ENCODE measurements at regions not wholly inside any gene's neighbourhood (a gene's known extent, or its start where the extent isn't known, plus 50 kb on each side); places are given as distances from the start of the nearest gene placed in this dataset.

DNA sequence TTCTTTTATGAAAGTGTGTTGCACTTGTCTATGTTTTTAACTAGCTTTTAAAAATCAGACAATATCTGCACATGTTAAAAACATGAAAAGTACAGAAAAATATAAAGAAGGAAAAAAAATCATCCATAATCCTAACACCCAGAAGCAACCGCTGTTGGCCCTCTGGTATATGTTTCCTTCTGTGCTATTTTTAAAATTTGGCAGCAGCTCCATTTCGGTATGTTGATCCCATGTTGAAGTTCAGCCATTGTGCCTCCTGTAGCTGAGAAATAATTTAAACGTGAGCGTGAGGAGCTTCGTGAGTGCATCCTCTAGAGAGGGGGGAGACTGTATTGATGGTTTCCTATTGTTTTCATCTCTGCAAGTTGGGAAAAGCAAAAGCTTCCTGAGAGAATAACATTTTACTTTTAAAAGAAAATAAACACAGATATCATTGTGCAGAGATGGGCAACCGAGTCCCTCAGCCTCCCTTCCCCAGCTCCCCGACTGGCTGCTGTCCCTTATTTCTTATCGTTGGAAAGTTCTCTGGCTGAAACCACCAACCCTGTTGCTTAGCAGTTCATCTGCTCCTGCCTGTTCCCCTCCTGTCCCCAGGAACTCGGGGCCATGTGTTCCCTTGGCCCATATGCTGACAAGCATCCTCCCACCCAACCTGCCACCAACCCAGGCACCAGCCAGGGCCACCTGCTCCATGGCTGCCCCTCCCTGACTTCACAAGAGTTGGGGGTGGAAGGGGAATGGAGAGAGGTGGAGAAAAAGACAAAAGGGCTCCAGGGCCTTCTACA lies 499.1 kb upstream of the PODXL start:
- Histone ChIP-seq H3K4me1 (ENCODE audit: control insufficient read depth, insufficient read depth, low read length) (peaks cover 14% of the 10 kb centered on the region), H3K36me3 (ENCODE audit: control insufficient read depth, insufficient read depth, low read length) (no peaks in the 10 kb centered on the region), H3K9me3 (ENCODE audit: control insufficient read depth, insufficient read depth, low read length) (no peaks in the 10 kb centered on the region), H3K27ac (ENCODE audit: low read depth, low read length) (no peak overlapping the region), H3K27me3 (ENCODE audit: control insufficient read depth, insufficient read depth, low read length) (no peaks in the 10 kb centered on the region), H3K4me3 (ENCODE audit: low read depth, low read length) (no peak overlapping the region)
- DNase-seq (ENCODE audit: low read depth in 4 of 6, low spot score in 6 of 6) = peak in 1 of 6 donors; percentile 36
- WGBS (ENCODE audit: insufficient coverage) = 57% methylated on average over 4 of the region's 9 CpGs

DNA sequence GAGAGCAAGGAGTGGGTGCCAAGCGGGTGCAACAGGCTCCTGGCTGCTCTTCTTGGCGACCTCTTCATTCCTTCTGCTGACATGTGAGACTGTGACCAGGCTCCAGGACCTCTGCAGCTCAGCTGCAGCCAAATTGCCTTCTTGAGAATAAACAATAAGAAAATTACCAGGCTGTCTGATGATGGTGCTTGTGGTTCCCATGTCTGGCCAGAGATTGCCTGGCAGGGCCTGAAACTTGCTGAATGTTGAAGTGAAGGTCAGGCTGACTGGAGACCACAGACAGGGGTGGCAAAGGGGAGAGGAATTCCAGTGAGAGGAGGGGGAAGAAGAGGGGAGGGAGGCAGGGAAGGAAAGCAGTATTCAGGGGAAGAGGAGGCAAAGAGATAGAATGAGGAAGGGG lies 497.4 kb upstream of the PODXL start:
- no peak overlapping the region for H3K4me3 ChIP-seq (ENCODE audit: low read depth, low read length)
- peaks cover 14% of the 10 kb centered on the region for H3K4me1 ChIP-seq (ENCODE audit: control insufficient read depth, insufficient read depth, low read length)
- H3K9me3 ChIP-seq (ENCODE audit: control insufficient read depth, insufficient read depth, low read length) = peaks cover 7% of the 10 kb centered on the region
- H3K36me3 ChIP-seq (ENCODE audit: control insufficient read depth, insufficient read depth, low read length) = no peaks in the 10 kb centered on the region
- WGBS (ENCODE audit: insufficient coverage) = 85% methylated on average over 2 of the region's 2 CpGs
- no peaks in the 10 kb centered on the region for H3K27me3 ChIP-seq (ENCODE audit: control insufficient read depth, insufficient read depth, low read length)
- H3K27ac ChIP-seq (ENCODE audit: low read depth, low read length) = no peak overlapping the region
- peak in 1 of 6 donors; percentile 38 for DNase-seq (ENCODE audit: low read depth in 4 of 6, low spot score in 6 of 6)

DNA sequence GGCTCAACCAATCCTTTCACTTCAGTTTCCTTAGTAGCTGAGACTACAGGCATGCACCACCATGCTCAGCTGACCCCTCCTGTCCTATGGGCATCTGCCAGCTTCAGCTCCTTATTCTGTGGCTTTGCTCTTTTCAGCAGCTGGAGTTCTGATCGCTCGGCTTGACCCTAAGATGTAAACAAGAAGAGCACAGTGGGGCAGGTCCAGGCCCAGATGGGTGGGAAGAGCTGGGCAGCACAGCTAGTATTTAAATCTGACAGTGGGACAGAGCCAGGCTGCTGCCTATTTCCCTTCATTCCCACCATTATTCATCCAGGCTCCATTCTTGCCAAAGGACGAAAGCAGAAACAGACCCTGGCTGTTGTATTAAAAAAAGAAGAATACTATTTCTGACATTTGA lies 494.9 kb upstream of the PODXL start:
- peaks cover 7% of the 10 kb centered on the region for H3K9me3 ChIP-seq (ENCODE audit: control insufficient read depth, insufficient read depth, low read length)
- WGBS (ENCODE audit: insufficient coverage) = 10% methylated on average over 2 of the region's 3 CpGs
- no peak overlapping the region for H3K27ac ChIP-seq (ENCODE audit: low read depth, low read length)
- H3K27me3 ChIP-seq (ENCODE audit: control insufficient read depth, insufficient read depth, low read length) = no peaks in the 10 kb centered on the region
- H3K4me3 ChIP-seq (ENCODE audit: low read depth, low read length) = no peak overlapping the region
- peak in 2 of 6 donors; percentile 34 to 61 for DNase-seq (ENCODE audit: low read depth in 4 of 6, low spot score in 6 of 6)
- H3K36me3 ChIP-seq (ENCODE audit: control insufficient read depth, insufficient read depth, low read length) = no peaks in the 10 kb centered on the region
- H3K4me1 ChIP-seq (ENCODE audit: control insufficient read depth, insufficient read depth, low read length) = peaks cover 14% of the 10 kb centered on the region

DNA sequence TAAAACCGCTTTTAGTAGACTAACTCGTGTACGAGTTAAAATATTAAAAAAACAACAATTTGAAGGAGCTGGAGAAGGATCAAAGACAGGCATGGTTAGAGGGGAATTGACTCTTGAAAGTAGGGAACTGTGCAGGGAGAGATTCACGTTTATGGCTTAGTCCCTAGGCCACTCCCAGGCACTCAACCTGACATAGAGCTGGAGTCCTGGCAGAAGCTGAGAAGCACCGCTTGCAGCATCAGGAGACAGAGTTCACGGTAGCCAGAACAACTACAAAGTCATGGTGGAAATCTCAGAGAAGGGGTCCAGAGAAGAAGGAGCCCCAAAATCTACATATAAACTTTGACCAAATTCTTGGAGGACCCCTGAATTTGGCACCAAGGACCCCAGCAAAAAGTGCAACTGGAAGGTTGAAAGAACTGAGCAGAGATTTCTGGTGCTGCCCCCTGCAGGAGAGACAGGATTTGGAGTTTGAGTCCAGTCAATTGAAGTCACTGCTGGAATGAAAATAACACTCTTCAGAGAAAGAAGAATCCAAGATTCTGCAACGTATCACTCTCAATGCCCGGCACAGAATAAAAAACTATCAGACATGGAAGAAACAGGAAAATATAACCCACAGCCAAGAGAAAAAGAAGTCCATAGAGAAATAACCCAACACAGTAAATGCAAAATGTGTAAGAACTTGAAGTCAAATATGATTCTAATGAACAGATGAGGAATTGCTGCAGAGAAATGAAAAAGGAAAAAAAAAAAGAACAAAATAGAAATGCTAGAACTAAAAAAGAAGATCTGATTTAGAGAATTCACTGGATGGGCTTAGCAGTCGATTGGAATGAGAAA lies 493.3 kb upstream of the PODXL start:
- 80% methylated on average over 5 of the region's 9 CpGs for WGBS (ENCODE audit: insufficient coverage)
- H3K27me3 ChIP-seq (ENCODE audit: control insufficient read depth, insufficient read depth, low read length) = no peaks in the 10 kb centered on the region
- no peak for DNase-seq (ENCODE audit: low read depth in 4 of 6, low spot score in 6 of 6)
- H3K27ac ChIP-seq (ENCODE audit: low read depth, low read length) = no peak overlapping the region
- no peaks in the 10 kb centered on the region for H3K36me3 ChIP-seq (ENCODE audit: control insufficient read depth, insufficient read depth, low read length)
- peaks cover 10% of the 10 kb centered on the region for H3K4me1 ChIP-seq (ENCODE audit: control insufficient read depth, insufficient read depth, low read length)
- no peak overlapping the region for H3K4me3 ChIP-seq (ENCODE audit: low read depth, low read length)
- H3K9me3 ChIP-seq (ENCODE audit: control insufficient read depth, insufficient read depth, low read length) = peaks cover 7% of the 10 kb centered on the region

DNA sequence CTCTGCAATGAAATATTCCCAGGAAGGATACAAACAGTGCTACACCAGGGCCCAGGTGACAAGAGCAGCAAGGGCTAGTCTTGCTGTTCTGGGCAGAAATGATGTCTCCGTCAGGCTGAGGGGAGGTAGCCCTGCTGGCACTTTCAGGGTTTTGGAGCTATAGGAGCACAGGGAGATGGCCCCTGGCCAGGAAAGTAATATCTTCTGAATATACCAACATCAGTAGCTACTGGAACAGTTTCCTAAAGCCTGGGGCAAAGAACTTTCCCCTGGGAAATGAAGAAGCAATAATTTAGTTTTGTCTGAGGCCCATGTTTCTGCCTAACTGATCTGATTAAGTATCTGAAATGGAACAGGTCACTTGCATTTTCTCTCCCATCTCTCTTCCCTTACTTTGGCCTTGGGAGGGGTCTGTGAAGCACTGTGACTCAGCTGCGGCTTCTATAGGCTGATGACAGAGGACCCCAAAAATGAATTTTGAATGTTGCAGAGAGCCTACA lies 489.1 kb upstream of the PODXL start:
- Histone ChIP-seq H3K4me3 (ENCODE audit: low read depth, low read length) (no peak overlapping the region), H3K4me1 (ENCODE audit: control insufficient read depth, insufficient read depth, low read length) (no peaks in the 10 kb centered on the region), H3K9me3 (ENCODE audit: control insufficient read depth, insufficient read depth, low read length) (peaks cover 7% of the 10 kb centered on the region), H3K36me3 (ENCODE audit: control insufficient read depth, insufficient read depth, low read length) (no peaks in the 10 kb centered on the region), H3K27ac (ENCODE audit: low read depth, low read length) (no peak overlapping the region), H3K27me3 (ENCODE audit: control insufficient read depth, insufficient read depth, low read length) (no peaks in the 10 kb centered on the region)
- DNase-seq (ENCODE audit: low read depth in 4 of 6, low spot score in 6 of 6) = no peak
- 100% methylated on average over 2 of the region's 2 CpGs for WGBS (ENCODE audit: insufficient coverage)

DNA sequence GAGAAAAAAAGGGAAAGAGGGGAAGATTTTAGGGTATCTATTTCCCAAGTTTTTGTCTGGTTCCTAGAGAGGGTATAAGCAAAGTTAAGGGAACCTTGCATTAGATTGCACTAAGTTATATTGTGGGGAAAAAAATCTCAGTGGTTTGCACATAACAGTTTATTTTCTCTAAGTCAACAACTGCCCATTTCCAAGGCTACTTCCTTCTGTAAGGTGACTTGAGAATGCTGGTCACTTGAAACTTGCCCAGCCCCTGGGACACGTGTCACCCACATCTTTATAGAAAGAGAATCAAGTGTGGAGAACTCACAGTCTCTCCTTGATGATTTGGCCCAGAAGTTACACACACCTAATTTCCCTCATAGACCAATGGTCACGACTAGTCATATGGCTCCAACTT lies 488.6 kb upstream of the PODXL start:
- Histone ChIP-seq H3K27me3 (ENCODE audit: control insufficient read depth, insufficient read depth, low read length) (no peaks in the 10 kb centered on the region), H3K36me3 (ENCODE audit: control insufficient read depth, insufficient read depth, low read length) (no peaks in the 10 kb centered on the region), H3K27ac (ENCODE audit: low read depth, low read length) (no peak overlapping the region), H3K9me3 (ENCODE audit: control insufficient read depth, insufficient read depth, low read length) (peaks cover 7% of the 10 kb centered on the region), H3K4me1 (ENCODE audit: control insufficient read depth, insufficient read depth, low read length) (no peaks in the 10 kb centered on the region), H3K4me3 (ENCODE audit: low read depth, low read length) (no peak overlapping the region)
- 71% methylated on average over 2 of the region's 2 CpGs for WGBS (ENCODE audit: insufficient coverage)
- no peak for DNase-seq (ENCODE audit: low read depth in 4 of 6, low spot score in 6 of 6)

- H3K27ac ChIP-seq (ENCODE audit: low read depth, low read length) = no peak overlapping the region
- no peaks in the 10 kb centered on the region for H3K9me3 ChIP-seq (ENCODE audit: control insufficient read depth, insufficient read depth, low read length)
- DNase-seq (ENCODE audit: low read depth in 4 of 6, low spot score in 6 of 6) = no peak
- H3K36me3 ChIP-seq (ENCODE audit: control insufficient read depth, insufficient read depth, low read length) = no peaks in the 10 kb centered on the region
- no peaks in the 10 kb centered on the region for H3K4me1 ChIP-seq (ENCODE audit: control insufficient read depth, insufficient read depth, low read length)
- no peak overlapping the region for H3K4me3 ChIP-seq (ENCODE audit: low read depth, low read length)
- WGBS (ENCODE audit: insufficient coverage) = no CpG with 5 or more reads among the region's 1 CpG
- no peaks in the 10 kb centered on the region for H3K27me3 ChIP-seq (ENCODE audit: control insufficient read depth, insufficient read depth, low read length)
Observed at GRCh38 chr7:132044247-132044646, 487.8 kb upstream of the PODXL start.

DNA sequence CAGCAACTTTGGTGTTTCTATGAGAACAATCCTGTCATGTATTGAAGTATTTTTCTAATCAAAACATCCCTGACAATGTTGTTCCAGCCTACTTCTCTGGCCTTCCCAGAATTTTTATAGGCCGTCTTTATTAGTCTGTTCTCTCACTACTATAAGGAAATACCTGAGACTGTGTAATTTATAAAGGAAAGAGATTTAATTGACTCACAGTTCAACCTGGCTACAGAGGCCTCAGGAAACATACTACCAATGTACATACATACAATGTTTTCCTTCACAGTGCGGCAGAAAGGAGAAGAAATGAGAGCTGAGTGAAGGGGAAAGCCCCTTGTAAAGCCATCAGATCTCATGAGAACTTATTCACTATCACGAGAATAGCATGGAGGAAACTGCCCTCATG lies 484.7 kb upstream of the PODXL start:
- Histone ChIP-seq H3K27ac (ENCODE audit: low read depth, low read length) (no peak overlapping the region), H3K4me3 (ENCODE audit: low read depth, low read length) (no peak overlapping the region), H3K27me3 (ENCODE audit: control insufficient read depth, insufficient read depth, low read length) (no peaks in the 10 kb centered on the region), H3K4me1 (ENCODE audit: control insufficient read depth, insufficient read depth, low read length) (no peaks in the 10 kb centered on the region), H3K36me3 (ENCODE audit: control insufficient read depth, insufficient read depth, low read length) (no peaks in the 10 kb centered on the region), H3K9me3 (ENCODE audit: control insufficient read depth, insufficient read depth, low read length) (no peaks in the 10 kb centered on the region)
- no CpG with 5 or more reads among the region's 3 CpGs for WGBS (ENCODE audit: insufficient coverage)
- DNase-seq (ENCODE audit: low read depth in 4 of 6, low spot score in 6 of 6) = no peak

- Histone ChIP-seq H3K9me3 (ENCODE audit: control insufficient read depth, insufficient read depth, low read length) (no peaks in the 10 kb centered on the region), H3K27ac (ENCODE audit: low read depth, low read length) (no peak overlapping the region), H3K4me1 (ENCODE audit: control insufficient read depth, insufficient read depth, low read length) (peaks cover 7% of the 10 kb centered on the region), H3K27me3 (ENCODE audit: control insufficient read depth, insufficient read depth, low read length) (no peaks in the 10 kb centered on the region), H3K36me3 (ENCODE audit: control insufficient read depth, insufficient read depth, low read length) (no peaks in the 10 kb centered on the region), H3K4me3 (ENCODE audit: low read depth, low read length) (no peak overlapping the region)
- WGBS (ENCODE audit: insufficient coverage) = 63% methylated on average over 3 of the region's 9 CpGs
- no peak for DNase-seq (ENCODE audit: low read depth in 4 of 6, low spot score in 6 of 6)
Observed at GRCh38 chr7:132035517-132036362, 479.3 kb upstream of the PODXL start.

All from spinal cord (tissue), 9 donors.